Neural progenitor cell (in vitro differentiated cells): ENCODE measurements at regions not wholly inside any gene's neighbourhood (a gene's known extent, or its start where the extent isn't known, plus 50 kb on each side); places are given as distances from the start of the nearest gene placed in this dataset.

Source experiments
- EZH2 ChIP-seq: fragments of 200-600 bp; sonication (generic); IDR thresholded peaks from 2 replicates; pipeline ENCODE4 v1.6.1; 2017; ENCODE audit warnings: antibody characterized with exemption, mild to moderate bottlenecking, moderate library complexity
- TF ChIP-seq, protein P1 (sequence below): fragments of 200-600 bp; sonication (generic); IDR thresholded peaks from 2 replicates; pipeline ENCODE4 v1.5.1; 2017; ENCODE audit warnings: antibody characterized with exemption, mild to moderate bottlenecking

DNA sequence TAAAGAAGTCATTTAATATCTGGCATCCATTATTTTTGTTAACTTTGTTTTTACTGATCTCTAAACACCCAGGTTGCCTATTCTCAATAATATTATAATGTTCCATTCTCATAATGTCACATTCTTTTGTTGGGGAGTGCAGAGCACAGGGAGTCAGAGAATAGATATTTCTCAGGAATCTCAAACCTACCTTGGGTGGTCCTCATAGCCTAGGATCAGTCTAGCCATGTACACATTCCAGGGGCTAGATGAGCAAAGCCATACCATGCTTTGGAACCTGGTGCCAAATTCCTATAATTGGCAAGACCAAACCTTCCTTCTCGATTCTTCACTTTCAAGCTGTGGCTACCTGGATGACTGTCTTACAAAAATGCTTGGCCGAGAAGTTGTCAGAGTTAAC lies 1124.7 kb upstream of the WWC1 start:
- TF ChIP-seq, protein P1, sequence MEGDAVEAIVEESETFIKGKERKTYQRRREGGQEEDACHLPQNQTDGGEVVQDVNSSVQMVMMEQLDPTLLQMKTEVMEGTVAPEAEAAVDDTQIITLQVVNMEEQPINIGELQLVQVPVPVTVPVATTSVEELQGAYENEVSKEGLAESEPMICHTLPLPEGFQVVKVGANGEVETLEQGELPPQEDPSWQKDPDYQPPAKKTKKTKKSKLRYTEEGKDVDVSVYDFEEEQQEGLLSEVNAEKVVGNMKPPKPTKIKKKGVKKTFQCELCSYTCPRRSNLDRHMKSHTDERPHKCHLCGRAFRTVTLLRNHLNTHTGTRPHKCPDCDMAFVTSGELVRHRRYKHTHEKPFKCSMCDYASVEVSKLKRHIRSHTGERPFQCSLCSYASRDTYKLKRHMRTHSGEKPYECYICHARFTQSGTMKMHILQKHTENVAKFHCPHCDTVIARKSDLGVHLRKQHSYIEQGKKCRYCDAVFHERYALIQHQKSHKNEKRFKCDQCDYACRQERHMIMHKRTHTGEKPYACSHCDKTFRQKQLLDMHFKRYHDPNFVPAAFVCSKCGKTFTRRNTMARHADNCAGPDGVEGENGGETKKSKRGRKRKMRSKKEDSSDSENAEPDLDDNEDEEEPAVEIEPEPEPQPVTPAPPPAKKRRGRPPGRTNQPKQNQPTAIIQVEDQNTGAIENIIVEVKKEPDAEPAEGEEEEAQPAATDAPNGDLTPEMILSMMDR, result no peak
- TF ChIP-seq EZH2, result no peak
